ENCODE measurements at regions not wholly inside any gene's neighbourhood (a gene's known extent, or its start where the extent isn't known, plus 50 kb on each side); places are given as distances from the start of the nearest gene placed in this dataset.

DNA sequence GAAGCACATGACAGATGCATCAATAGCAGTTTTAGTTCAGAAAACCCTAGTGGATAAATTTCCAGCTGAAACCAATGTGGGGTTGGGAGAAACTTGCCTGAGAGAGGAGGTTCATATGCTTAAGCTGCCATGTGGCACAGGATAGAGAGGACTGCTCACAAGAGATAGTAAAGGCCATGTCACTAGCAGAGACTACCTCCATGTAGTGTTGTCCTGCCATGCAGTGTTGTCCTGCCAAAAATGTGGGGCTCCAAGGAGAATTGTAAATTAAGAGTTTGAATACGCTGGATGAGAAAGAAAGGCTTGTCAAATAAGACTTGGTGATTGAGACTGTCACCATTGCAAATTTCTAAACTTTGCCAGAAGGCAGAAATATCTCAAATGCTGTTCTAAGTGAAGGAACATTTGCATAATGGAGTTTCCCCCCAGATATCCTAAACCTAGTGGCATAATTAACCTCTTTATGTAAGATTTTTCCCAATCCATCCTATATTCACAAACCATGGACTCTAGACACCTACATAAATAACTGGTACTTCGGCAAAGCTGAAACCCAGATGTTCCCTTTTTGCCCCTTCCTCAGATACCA is 938.3 kb upstream of the ALCAM start:
- no peak for TF ChIP-seq POLR2A (IDR thresholded peaks at IDR 0.05; ENCODE audit: low read length)
- TF ChIP-seq GATA1 (IDR thresholded peaks at IDR 0.05; ENCODE audit: low read depth, low read length) = no peak
